ENCODE measurements at regions not wholly inside any gene's neighbourhood (a gene's known extent, or its start where the extent isn't known, plus 50 kb on each side); places are given as distances from the start of the nearest gene placed in this dataset.

GRCh38 chr15:38905632-38906031, 341.0 kb upstream of the RASGRP1 start:
- TF ChIP-seq CTCF (IDR thresholded peaks at IDR 0.05), result no peak
- Histone ChIP-seq H3K36me3 (no peaks in the 10 kb centered on the region), H3K27ac (no peak overlapping the region), H3K4me3 (no peak overlapping the region), H3K4me1 (no peaks in the 10 kb centered on the region), H3K9me3 (peaks cover 0 to 30% (median under 1%) of the 10 kb centered on the region in 11 donors), H3K27me3 (no peaks in the 10 kb centered on the region)
- intact Hi-C loops (cut with DNase I), result no loop called here
- no peak for DNase-seq
- ATAC-seq, result no peak
- WGBS, 2 donors, result 66 to 69% methylated on average over 1 of the region's 1 CpG

DNA sequence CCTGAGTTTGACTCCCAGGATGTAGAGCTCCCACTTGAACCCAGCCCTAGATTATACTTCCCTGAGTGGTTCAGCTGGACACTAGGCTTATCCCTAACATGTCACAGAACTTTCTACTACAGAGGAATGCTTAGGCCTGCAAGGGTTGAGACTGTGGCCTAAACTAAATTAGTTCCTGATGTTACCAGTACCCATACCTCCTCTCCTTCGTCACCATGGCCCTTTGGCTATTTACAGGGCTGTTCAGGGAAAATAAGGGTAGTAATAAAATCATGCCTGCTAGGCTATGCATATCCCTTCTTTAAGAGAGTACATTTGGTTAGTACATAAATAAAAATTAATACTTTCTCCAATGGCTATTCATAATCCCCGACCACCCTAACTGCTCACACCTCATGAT, 356.4 kb upstream of the RASGRP1 start:
- no peaks in the 10 kb centered on the region for H3K9me3 ChIP-seq
- H3K27me3 ChIP-seq, result no peaks in the 10 kb centered on the region
- intact Hi-C loops (cut with DNase I), result no loop called here
- 97 to 98% methylated on average over 2 of the region's 2 CpGs for WGBS, 2 donors
- ATAC-seq (no peak), DNase-seq (no peak)
- no peaks in the 10 kb centered on the region for H3K36me3 ChIP-seq
- no peaks in the 10 kb centered on the region for H3K4me1 ChIP-seq
- H3K27ac ChIP-seq, result no peak overlapping the region
- TF ChIP-seq CTCF (IDR thresholded peaks at IDR 0.05), result no peak
- no peak overlapping the region for H3K4me3 ChIP-seq

DNA sequence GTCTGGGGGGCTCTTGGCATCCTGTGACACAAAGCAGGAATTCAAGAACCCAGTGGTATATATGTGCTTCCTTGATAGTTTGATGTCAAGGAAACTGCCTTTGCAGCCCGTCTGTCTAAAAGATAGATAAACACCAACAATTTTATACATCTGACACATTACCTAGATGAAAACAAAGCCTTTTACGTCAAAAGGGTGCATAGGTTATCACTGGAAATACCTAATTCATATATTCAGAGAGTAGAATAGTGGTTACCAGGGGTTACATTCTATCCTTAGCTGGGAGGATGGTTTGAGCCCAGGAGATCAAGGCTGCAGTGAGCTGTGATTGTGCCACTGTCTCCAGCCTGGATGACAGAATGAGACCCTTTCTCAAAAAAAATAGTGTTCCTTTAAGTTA, 356.9 kb upstream of the RASGRP1 start:
- TF ChIP-seq CTCF (IDR thresholded peaks at IDR 0.05), result no peak
- intact Hi-C loops (cut with DNase I), result no loop called here
- 52 to 78% methylated on average over 2 of the region's 2 CpGs for WGBS, 2 donors

GRCh38 chr15:38928431-38928830, 363.8 kb upstream of the RASGRP1 start:
- Histone ChIP-seq H3K4me1 (no peaks in the 10 kb centered on the region), H3K9me3 (peaks cover 0 to 4% (median 0%) of the 10 kb centered on the region in 11 donors), H3K27ac (no peak overlapping the region), H3K36me3 (no peaks in the 10 kb centered on the region), H3K27me3 (no peaks in the 10 kb centered on the region), H3K4me3 (no peak overlapping the region)
- intact Hi-C loops (cut with DNase I), result no loop called here
- no peak for TF ChIP-seq CTCF (IDR thresholded peaks at IDR 0.05)
- no peak for DNase-seq
- 63 to 65% methylated on average over 1 of the region's 1 CpG for WGBS, 2 donors
- no peak for ATAC-seq

More for the DNA sequence above, 356.9 kb upstream of the RASGRP1 start:
- no peak overlapping the region for H3K4me3 ChIP-seq
- no peaks in the 10 kb centered on the region for H3K4me1 ChIP-seq
- no peaks in the 10 kb centered on the region for H3K9me3 ChIP-seq
- no peaks in the 10 kb centered on the region for H3K27me3 ChIP-seq
- DNase-seq, result no peak
- no peaks in the 10 kb centered on the region for H3K36me3 ChIP-seq
- no peak overlapping the region for H3K27ac ChIP-seq
- no peak for ATAC-seq

Data from heart right ventricle (tissue), 16 donors.